Keratinocyte (primary cell): ENCODE measurements at regions not wholly inside any gene's neighbourhood (a gene's known extent, or its start where the extent isn't known, plus 50 kb on each side); places are given as distances from the start of the nearest gene placed in this dataset.
A peak's percentile ranks its signal among the peaks of the same experiment; 100 is the strongest.

Source experiments
- DNase-seq: peaks from one replicate; pipeline ENCODE4 v3.0.0-alpha.2; 2011; ENCODE audit warnings: low read depth, missing footprints, low spot score
- FAIRE-seq: peaks from 2 replicates; lab custom pipeline; 2011; peaks lifted over from hg19 to GRCh38; lab: Jason Lieb, UNC
- H2AFZ ChIP-seq: 2 replicates; pipeline ENCODE4 v1.6.0; 2012; ENCODE audit warnings: low read length, control low read depth, inconsistent platforms; ENCODE audit not compliant: control insufficient read depth
- H3K27ac ChIP-seq: 2 replicates; pipeline ENCODE4 v1.5.1; 2011; ENCODE audit warnings: low read length; ENCODE audit not compliant: control insufficient read depth, insufficient read depth
- H3K27me3 ChIP-seq: 3 replicates; pipeline ENCODE4 v1.6.0; 2011; ENCODE audit warnings: low read length; ENCODE audit not compliant: control insufficient read depth, insufficient read depth; ENCODE audit errors: extremely low read depth
- H3K36me3 ChIP-seq, 2 experiments: 2 replicates in 1 of 2; 3 replicates in 1 of 2; pipeline ENCODE4 v1.5.1; 2011; ENCODE audit warnings: low read length in 2 of 2, mild to moderate bottlenecking in 1 of 2; ENCODE audit not compliant: control insufficient read depth in 2 of 2, insufficient read depth in 2 of 2; ENCODE audit errors: extremely low read depth in 1 of 2
- H3K4me1 ChIP-seq: 3 replicates; pipeline ENCODE4 v1.5.1; 2011; ENCODE audit warnings: low read length; ENCODE audit not compliant: control insufficient read depth, insufficient read depth; ENCODE audit errors: extremely low read depth
- H3K4me2 ChIP-seq: 3 replicates; pipeline ENCODE4 v1.6.0; 2011; ENCODE audit warnings: low read depth, low read length; ENCODE audit not compliant: control insufficient read depth, insufficient read depth; ENCODE audit errors: extremely low read depth
- H3K4me3 ChIP-seq, 3 experiments: fragments of 200-600 bp in 1 of 3; sonication (generic) in 1 of 3; 2 replicates in 2 of 3; 3 replicates in 1 of 3; pipeline ENCODE4 v1.5.1; 2011 to 2016; ENCODE audit warnings: low read length in 3 of 3, mild to moderate bottlenecking in 3 of 3, control low read depth in 2 of 3, inconsistent platforms in 1 of 3, low read depth in 1 of 3, mixed read lengths in 1 of 3, mixed run types in 1 of 3, moderate library complexity in 1 of 3; ENCODE audit not compliant: control insufficient read depth in 2 of 3, insufficient read depth in 2 of 3; ENCODE audit errors: extremely low read depth in 1 of 3
- H3K79me2 ChIP-seq: 2 replicates; pipeline ENCODE4 v1.6.0; 2012; ENCODE audit warnings: low read length; ENCODE audit not compliant: control insufficient read depth, insufficient read depth
- H3K9ac ChIP-seq: 3 replicates; pipeline ENCODE4 v1.6.0; 2011; ENCODE audit warnings: low read length; ENCODE audit not compliant: control insufficient read depth, insufficient read depth; ENCODE audit errors: extremely low read depth
- H3K9me1 ChIP-seq: 3 replicates; pipeline ENCODE4 v1.6.0; 2011; ENCODE audit warnings: low read length; ENCODE audit not compliant: control insufficient read depth, insufficient read depth; ENCODE audit errors: extremely low read depth
- H3K9me3 ChIP-seq: 2 replicates; pipeline ENCODE4 v1.5.1; 2012; ENCODE audit warnings: low read depth, low read length; ENCODE audit not compliant: control insufficient read depth
- H4K20me1 ChIP-seq: 3 replicates; pipeline ENCODE4 v1.6.0; 2011; ENCODE audit warnings: low read length; ENCODE audit not compliant: control insufficient read depth, insufficient read depth; ENCODE audit errors: extremely low read depth
- EZH2 ChIP-seq: IDR thresholded peaks from one replicate; pipeline ENCODE4 v1.6.1; 2012; ENCODE audit warnings: inconsistent platforms, mild to moderate bottlenecking, low read length, moderate library complexity
- dilution Hi-C: fragments of 300-500 bp; cut with MboI; formaldehyde crosslinking; loops from one replicate; pipeline ENCODE4 v1.7.0; 2020; ENCODE audit warnings: low sequenced_read_pairs; ENCODE audit not compliant: extremely low pct_ligation_motif_present
- TF ChIP-seq, protein P1 (sequence below), 3 experiments: IDR thresholded peaks in 1 of 3; conservative IDR thresholded peaks in 1 of 3; optimal IDR thresholded peaks in 1 of 3; 2 replicates in 2 of 3; 3 replicates in 1 of 3; pipeline versions ENCODE3 to v1.5.1; 2011; ENCODE audit warnings: low read length in 3 of 3, mild to moderate bottlenecking in 3 of 3, moderate library complexity in 2 of 3, control low read depth in 1 of 3, inconsistent platforms in 1 of 3; ENCODE audit not compliant: insufficient read depth in 2 of 3; ENCODE audit errors: extremely low read depth in 1 of 3

DNA sequence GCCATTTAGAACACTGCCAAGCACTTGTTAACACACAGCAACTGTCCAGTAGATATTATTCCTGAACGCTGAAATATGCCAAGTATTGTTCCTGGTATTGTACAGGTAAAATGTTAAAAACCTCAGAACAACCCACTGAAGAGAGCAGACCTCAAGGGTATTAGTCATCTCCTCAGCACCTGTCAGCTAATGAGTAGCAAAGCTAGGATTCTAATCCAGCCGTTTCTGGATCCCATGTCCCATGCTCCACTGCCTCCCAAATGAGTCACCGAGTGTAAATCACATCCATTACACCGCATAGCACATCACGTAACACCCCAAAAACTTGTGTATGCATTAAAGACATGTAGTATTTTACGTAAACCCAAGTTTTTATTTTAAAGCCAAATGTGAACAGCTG is 705.4 kb upstream of the TENM4 start:
- Histone ChIP-seq H3K9me1 (no peaks in the 10 kb centered on the region), H2AFZ (no peak overlapping the region), H3K36me3 (no peaks in the 10 kb centered on the region), H3K4me1 (no peaks in the 10 kb centered on the region), H3K27ac (no peak overlapping the region), H3K79me2 (no peaks in the 10 kb centered on the region), H3K4me3 (no peak overlapping the region), H3K9ac (no peak overlapping the region), H3K4me2 (no peak overlapping the region), H3K27me3 (no peaks in the 10 kb centered on the region), H3K9me3 (no peaks in the 10 kb centered on the region), H4K20me1 (no peaks in the 10 kb centered on the region)
- DNase-seq: peak; percentile 17
- TF ChIP-seq EZH2: no peak
- TF ChIP-seq, protein P1, sequence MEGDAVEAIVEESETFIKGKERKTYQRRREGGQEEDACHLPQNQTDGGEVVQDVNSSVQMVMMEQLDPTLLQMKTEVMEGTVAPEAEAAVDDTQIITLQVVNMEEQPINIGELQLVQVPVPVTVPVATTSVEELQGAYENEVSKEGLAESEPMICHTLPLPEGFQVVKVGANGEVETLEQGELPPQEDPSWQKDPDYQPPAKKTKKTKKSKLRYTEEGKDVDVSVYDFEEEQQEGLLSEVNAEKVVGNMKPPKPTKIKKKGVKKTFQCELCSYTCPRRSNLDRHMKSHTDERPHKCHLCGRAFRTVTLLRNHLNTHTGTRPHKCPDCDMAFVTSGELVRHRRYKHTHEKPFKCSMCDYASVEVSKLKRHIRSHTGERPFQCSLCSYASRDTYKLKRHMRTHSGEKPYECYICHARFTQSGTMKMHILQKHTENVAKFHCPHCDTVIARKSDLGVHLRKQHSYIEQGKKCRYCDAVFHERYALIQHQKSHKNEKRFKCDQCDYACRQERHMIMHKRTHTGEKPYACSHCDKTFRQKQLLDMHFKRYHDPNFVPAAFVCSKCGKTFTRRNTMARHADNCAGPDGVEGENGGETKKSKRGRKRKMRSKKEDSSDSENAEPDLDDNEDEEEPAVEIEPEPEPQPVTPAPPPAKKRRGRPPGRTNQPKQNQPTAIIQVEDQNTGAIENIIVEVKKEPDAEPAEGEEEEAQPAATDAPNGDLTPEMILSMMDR (optimal IDR thresholded peaks at IDR 0.05 in 1 of 3, IDR thresholded peaks at IDR 0.05 in 1 of 3, conservative IDR thresholded peaks at IDR 0.05 in 1 of 3; ENCODE audit: extremely low read depth in 1 of 3, insufficient read depth in 2 of 3, low read length in 3 of 3): no peak
- FAIRE-seq: peak; percentile 86
- dilution Hi-C loops: no loop called here

DNA sequence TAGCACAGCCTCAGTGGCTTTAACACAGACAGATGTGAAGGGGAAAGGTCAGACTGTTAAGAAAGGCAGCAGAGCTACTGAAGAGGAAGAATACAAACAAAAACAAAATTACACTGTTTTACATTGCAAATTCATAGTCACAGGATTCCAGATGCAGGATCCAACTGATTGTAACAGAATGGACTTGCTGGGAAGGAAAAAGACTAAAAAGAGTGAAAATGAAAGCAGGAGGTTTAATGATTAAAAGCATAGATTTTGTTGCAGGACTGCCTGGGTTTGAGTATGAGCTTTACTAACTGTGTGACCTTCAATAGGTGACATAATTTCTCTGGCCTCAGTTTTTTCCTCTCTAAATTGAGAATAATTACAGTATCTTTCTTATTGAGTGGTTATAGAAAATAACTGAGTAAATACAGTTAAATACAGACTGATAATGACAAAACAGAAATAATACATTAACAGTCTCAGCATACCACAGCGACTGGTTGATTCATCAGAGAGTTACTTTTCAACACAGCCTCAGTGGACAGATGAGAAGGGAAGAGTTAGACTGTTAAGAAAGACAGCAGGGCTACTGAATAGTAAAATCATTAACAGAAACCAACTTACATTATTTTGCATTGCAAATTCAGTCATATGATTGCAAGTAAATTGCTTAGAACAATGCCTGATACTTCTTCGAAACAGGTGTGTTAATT is 704.2 kb upstream of the TENM4 start:
- TF ChIP-seq, protein P1 (optimal IDR thresholded peaks at IDR 0.05 in 1 of 3, IDR thresholded peaks at IDR 0.05 in 1 of 3, conservative IDR thresholded peaks at IDR 0.05 in 1 of 3; ENCODE audit: extremely low read depth in 1 of 3, insufficient read depth in 2 of 3, low read length in 3 of 3): no peak
- no peak for TF ChIP-seq EZH2
- Histone ChIP-seq H3K79me2 (no peaks in the 10 kb centered on the region), H3K9me3 (no peaks in the 10 kb centered on the region), H3K9me1 (no peaks in the 10 kb centered on the region), H3K36me3 (no peaks in the 10 kb centered on the region), H3K27me3 (no peaks in the 10 kb centered on the region), H3K4me3 (no peak overlapping the region), H2AFZ (no peak overlapping the region), H3K4me2 (no peak overlapping the region), H3K27ac (no peak overlapping the region), H3K4me1 (no peaks in the 10 kb centered on the region), H4K20me1 (no peaks in the 10 kb centered on the region), H3K9ac (no peak overlapping the region)
- DNase-seq (no peak), FAIRE-seq (no peak)
- dilution Hi-C loops: no loop called here
